ENCODE measurements at regions not wholly inside any gene's neighbourhood (a gene's known extent, or its start where the extent isn't known, plus 50 kb on each side); places are given as distances from the start of the nearest gene placed in this dataset.

- no peak for TF ChIP-seq GFI1B (tag by site-specific recombination; IDR thresholded peaks at IDR 0.05)
- TF ChIP-seq ZNF19 (tag by site-specific recombination; IDR thresholded peaks at IDR 0.05; ENCODE audit: low read depth): no peak
- TF ChIP-seq, protein P1, sequence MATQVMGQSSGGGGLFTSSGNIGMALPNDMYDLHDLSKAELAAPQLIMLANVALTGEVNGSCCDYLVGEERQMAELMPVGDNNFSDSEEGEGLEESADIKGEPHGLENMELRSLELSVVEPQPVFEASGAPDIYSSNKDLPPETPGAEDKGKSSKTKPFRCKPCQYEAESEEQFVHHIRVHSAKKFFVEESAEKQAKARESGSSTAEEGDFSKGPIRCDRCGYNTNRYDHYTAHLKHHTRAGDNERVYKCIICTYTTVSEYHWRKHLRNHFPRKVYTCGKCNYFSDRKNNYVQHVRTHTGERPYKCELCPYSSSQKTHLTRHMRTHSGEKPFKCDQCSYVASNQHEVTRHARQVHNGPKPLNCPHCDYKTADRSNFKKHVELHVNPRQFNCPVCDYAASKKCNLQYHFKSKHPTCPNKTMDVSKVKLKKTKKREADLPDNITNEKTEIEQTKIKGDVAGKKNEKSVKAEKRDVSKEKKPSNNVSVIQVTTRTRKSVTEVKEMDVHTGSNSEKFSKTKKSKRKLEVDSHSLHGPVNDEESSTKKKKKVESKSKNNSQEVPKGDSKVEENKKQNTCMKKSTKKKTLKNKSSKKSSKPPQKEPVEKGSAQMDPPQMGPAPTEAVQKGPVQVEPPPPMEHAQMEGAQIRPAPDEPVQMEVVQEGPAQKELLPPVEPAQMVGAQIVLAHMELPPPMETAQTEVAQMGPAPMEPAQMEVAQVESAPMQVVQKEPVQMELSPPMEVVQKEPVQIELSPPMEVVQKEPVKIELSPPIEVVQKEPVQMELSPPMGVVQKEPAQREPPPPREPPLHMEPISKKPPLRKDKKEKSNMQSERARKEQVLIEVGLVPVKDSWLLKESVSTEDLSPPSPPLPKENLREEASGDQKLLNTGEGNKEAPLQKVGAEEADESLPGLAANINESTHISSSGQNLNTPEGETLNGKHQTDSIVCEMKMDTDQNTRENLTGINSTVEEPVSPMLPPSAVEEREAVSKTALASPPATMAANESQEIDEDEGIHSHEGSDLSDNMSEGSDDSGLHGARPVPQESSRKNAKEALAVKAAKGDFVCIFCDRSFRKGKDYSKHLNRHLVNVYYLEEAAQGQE (tag by site-specific recombination; IDR thresholded peaks at IDR 0.05): no peak
- TF ChIP-seq, protein P2, sequence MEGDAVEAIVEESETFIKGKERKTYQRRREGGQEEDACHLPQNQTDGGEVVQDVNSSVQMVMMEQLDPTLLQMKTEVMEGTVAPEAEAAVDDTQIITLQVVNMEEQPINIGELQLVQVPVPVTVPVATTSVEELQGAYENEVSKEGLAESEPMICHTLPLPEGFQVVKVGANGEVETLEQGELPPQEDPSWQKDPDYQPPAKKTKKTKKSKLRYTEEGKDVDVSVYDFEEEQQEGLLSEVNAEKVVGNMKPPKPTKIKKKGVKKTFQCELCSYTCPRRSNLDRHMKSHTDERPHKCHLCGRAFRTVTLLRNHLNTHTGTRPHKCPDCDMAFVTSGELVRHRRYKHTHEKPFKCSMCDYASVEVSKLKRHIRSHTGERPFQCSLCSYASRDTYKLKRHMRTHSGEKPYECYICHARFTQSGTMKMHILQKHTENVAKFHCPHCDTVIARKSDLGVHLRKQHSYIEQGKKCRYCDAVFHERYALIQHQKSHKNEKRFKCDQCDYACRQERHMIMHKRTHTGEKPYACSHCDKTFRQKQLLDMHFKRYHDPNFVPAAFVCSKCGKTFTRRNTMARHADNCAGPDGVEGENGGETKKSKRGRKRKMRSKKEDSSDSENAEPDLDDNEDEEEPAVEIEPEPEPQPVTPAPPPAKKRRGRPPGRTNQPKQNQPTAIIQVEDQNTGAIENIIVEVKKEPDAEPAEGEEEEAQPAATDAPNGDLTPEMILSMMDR (tag by site-specific recombination; IDR thresholded peaks at IDR 0.05): no peak
- TF ChIP-seq ZBTB11 (tag by site-specific recombination; conservative IDR thresholded peaks at IDR 0.05; ENCODE audit: low read depth): no peak
- TF ChIP-seq ZNF776 (tag by site-specific recombination; IDR thresholded peaks at IDR 0.05; ENCODE audit: borderline replicate concordance): no peak
- no peak for TF ChIP-seq YY1 (tag by site-specific recombination; IDR thresholded peaks at IDR 0.05)
- no peak for TF ChIP-seq ZNF274 (IDR thresholded peaks at IDR 0.05; ENCODE audit: low read length)
- no peak for TF ChIP-seq ZNF274 (tag by site-specific recombination; IDR thresholded peaks at IDR 0.05; ENCODE audit: borderline replicate concordance)
These were observed 69.2 kb upstream of the GMDS start for GRCh38 chr6:2314641-2315040.
